HCT116 (cell line): ENCODE measurements at regions not wholly inside any gene's neighbourhood (a gene's known extent, or its start where the extent isn't known, plus 50 kb on each side); places are given as distances from the start of the nearest gene placed in this dataset.

Experiments used
- CEBPB ChIP-seq: IDR thresholded peaks from 2 replicates; pipeline ENCODE4 v1.6.1; 2012; ENCODE audit warnings: low read depth
- EGR1 ChIP-seq: IDR thresholded peaks from 2 replicates; pipeline ENCODE4 v1.6.1; 2012; ENCODE audit warnings: low read depth
- JUND ChIP-seq: IDR thresholded peaks from 2 replicates; pipeline ENCODE4 v1.6.1; 2012
- POLR2A ChIP-seq: IDR thresholded peaks from 2 replicates; pipeline ENCODE4 v1.7.0; 2011; ENCODE audit warnings: borderline replicate concordance; ENCODE audit not compliant: insufficient read depth, insufficient read length; ENCODE audit errors: extremely low read depth
- POLR2AphosphoS5 ChIP-seq: IDR thresholded peaks from 2 replicates; pipeline ENCODE4 v1.6.1; 2011; ENCODE audit warnings: mild to moderate bottlenecking, low read depth, low read length, moderate library complexity
- RAD21 ChIP-seq: IDR thresholded peaks from 2 replicates; pipeline ENCODE4 v1.6.1; 2012; ENCODE audit warnings: low read depth, mild to moderate bottlenecking
- SIN3A ChIP-seq: IDR thresholded peaks from 2 replicates; pipeline ENCODE4 v1.6.1; 2012; ENCODE audit warnings: low read depth
- SP1 ChIP-seq: IDR thresholded peaks from 2 replicates; pipeline ENCODE4 v1.6.1; 2012; ENCODE audit warnings: low read depth
- SRF ChIP-seq: IDR thresholded peaks from 2 replicates; pipeline ENCODE4 v1.6.1; 2012; ENCODE audit warnings: low read depth
- TCF7L2 ChIP-seq: IDR thresholded peaks from 2 replicates; pipeline ENCODE4 v1.7.0; 2011; ENCODE audit warnings: borderline replicate concordance, inconsistent platforms; ENCODE audit not compliant: insufficient read depth, insufficient read length; ENCODE audit errors: extremely low read depth
- YY1 ChIP-seq: IDR thresholded peaks from 2 replicates; pipeline ENCODE4 v1.6.1; 2011; ENCODE audit warnings: low read length, low read depth, moderate library complexity, mild to moderate bottlenecking; ENCODE audit not compliant: insufficient replicate concordance; ENCODE audit errors: extremely low read depth
- ZFX ChIP-seq: fragments of 450-650 bp; IDR thresholded peaks from 2 replicates; pipeline ENCODE4 v1.6.1; 2017
- TF ChIP-seq, protein P1 (sequence below), 3 experiments: fragments of 200-600 bp in 1 of 3; sonication (generic) in 1 of 3; IDR thresholded peaks in 2 of 3; conservative IDR thresholded peaks in 1 of 3; 2 replicates each; pipeline ENCODE4 v1.5.1; 2012 to 2017; ENCODE audit warnings: low read depth in 2 of 3, low read length in 2 of 3, antibody characterized with exemption in 1 of 3, borderline replicate concordance in 1 of 3, control low read depth in 1 of 3, mild to moderate bottlenecking in 1 of 3, mixed read lengths in 1 of 3, mixed run types in 1 of 3, moderate library complexity in 1 of 3; ENCODE audit not compliant: insufficient read depth in 1 of 3
- TF ChIP-seq, protein P2 (sequence below): IDR thresholded peaks from 2 replicates; pipeline ENCODE4 v1.6.1; 2012

- no peak for TF ChIP-seq POLR2A
- no peak for TF ChIP-seq POLR2AphosphoS5
- no peak for TF ChIP-seq JUND
- TF ChIP-seq, protein P1, sequence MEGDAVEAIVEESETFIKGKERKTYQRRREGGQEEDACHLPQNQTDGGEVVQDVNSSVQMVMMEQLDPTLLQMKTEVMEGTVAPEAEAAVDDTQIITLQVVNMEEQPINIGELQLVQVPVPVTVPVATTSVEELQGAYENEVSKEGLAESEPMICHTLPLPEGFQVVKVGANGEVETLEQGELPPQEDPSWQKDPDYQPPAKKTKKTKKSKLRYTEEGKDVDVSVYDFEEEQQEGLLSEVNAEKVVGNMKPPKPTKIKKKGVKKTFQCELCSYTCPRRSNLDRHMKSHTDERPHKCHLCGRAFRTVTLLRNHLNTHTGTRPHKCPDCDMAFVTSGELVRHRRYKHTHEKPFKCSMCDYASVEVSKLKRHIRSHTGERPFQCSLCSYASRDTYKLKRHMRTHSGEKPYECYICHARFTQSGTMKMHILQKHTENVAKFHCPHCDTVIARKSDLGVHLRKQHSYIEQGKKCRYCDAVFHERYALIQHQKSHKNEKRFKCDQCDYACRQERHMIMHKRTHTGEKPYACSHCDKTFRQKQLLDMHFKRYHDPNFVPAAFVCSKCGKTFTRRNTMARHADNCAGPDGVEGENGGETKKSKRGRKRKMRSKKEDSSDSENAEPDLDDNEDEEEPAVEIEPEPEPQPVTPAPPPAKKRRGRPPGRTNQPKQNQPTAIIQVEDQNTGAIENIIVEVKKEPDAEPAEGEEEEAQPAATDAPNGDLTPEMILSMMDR (IDR thresholded peaks at IDR 0.05 in 2 of 3, conservative IDR thresholded peaks at IDR 0.05 in 1 of 3; ENCODE audit: borderline replicate concordance in 1 of 3, insufficient read depth in 1 of 3, low read depth in 2 of 3, low read length in 2 of 3): no peak
- no peak for TF ChIP-seq CEBPB
- no peak for TF ChIP-seq SP1
- TF ChIP-seq YY1: no peak
- TF ChIP-seq, protein P2, sequence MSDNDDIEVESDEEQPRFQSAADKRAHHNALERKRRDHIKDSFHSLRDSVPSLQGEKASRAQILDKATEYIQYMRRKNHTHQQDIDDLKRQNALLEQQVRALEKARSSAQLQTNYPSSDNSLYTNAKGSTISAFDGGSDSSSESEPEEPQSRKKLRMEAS: no peak
- no peak for TF ChIP-seq SIN3A
- TF ChIP-seq RAD21: no peak
- TF ChIP-seq SRF: no peak
- no peak for TF ChIP-seq EGR1
- no peak for TF ChIP-seq ZFX
- no peak for TF ChIP-seq TCF7L2
Observed at GRCh38 chr20:29873946-29874345, 1383.5 kb upstream of the DEFB115 start.
